NCI-H446 treated with DMSO at 0.1 percent for 48 hours (cell line): ENCODE measurements at regions not wholly inside any gene's neighbourhood (a gene's known extent, or its start where the extent isn't known, plus 50 kb on each side); places are given as distances from the start of the nearest gene placed in this dataset.
"Not testable (repeated sequence)": the region's sequence is repeated elsewhere in the genome, so short reads cannot be mapped to it uniquely, and the experiment has no call there.

Experiments
- DNase-seq: peaks from one replicate; lab custom pipeline; 2025; lab: John Stamatoyannopoulos, UW

- DNase-seq = no peak
These were observed 377.7 kb upstream of the MAF start for GRCh38 chr16:79977940-79978836.

DNA sequence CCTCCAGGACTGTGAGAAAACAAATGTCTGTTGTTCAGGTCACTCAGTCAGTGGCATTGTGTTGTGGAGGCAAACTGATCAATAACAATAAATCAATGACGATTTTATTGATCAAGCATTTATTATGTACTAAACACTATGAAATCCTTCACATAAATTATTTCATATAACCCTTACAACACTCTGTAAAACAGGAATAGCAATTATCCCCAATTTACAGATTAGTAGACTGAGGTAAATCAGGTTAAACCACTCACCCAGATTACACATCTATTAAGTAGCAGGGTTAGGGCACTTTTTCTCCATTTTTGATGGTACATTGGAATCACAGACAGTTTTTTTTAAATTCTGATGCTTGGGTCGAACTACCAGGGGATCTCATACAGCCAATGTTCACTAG is 372.8 kb upstream of the MAF start:
- no peak for DNase-seq

DNA sequence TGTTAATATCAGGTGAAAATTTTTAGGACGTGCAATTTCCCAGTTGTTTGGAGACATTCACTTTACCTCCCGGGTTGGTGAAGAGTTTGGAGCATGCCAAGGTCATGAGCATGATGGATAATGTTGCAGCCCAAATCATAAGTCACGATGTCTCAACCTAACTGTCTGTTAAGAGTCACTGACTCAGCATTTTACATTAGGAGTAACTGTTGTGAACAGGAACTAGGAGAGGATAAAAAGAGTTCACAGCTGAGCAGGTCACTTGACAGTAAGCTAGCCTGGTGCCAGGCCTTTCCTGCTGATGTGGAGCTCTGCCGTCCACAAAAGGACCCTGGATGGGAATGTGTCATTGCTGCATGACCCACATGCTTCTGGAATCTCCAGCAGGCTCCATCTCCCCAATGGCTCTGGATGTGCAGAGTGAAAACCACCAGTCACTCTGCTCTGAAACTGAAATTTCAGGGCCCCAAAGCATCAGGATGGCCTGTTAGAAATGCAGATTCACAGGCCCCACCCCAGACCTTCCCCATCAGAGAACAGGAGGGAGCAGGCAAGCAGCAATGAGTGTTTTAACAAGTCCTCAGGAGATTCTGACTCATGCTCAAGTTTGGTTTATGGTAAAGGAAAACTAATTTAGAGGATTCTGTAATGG is 371.6 kb upstream of the MAF start:
- no peak for DNase-seq

DNA sequence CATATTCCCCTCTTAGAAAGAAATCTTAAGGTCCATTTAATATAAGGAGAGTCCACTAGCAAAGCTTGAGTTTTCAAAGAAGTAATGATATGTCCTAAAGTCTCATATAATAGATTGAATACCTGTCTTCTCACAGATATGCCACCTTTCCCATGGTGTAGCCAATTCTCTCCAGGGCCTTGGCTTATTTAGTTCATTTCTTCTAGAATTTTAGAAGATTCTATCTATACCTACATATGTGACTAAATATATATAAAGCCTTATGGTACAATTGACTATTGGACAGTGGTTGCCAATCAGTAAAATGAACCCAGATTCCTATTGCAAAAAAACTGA is 370.7 kb upstream of the MAF start:
- no peak for DNase-seq

GRCh38 chr16:79970551-79971236 is 370.2 kb upstream of the MAF start:
- DNase-seq = no peak

- no peak for DNase-seq
These were observed 369.6 kb upstream of the MAF start for GRCh38 chr16:79970087-79970486.

DNA sequence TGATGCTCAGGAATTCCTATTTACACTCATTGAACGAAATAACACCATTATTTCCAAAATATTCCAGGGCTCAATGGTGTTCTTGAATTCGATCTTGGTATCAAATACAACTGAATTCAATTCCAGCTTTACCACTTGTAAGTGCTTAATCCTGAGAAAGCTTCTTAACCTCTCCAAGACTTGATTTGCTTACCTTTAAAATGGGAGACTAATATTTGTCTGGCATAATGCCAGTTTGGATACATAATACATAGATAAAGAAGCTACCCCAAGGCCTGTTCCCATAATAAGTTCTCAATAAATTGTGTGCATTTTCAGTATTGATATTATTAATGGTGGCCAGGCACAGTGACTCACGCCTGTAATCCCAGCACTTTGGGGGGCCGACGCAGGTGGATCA is 368.9 kb upstream of the MAF start:
- DNase-seq = no peak

DNA sequence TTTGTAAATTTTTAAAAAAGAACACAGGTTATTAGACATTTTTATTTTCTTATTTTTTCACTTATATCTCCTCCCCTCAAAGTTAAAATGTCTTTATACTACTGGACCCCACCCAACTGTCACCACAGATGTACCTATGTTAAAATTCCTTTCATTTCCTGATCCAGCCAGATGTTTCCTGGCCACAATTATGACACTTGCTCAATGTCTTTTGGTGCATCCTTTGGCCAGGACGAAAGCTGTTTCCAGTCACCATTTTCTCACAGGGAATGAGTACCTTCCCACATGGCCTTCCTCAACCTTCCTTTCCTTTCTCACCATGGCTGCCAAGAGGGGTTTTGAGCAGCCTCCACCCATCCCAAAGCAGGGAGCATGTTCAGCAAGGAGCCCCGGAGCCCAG is 365.7 kb upstream of the MAF start:
- no peak for DNase-seq

DNA sequence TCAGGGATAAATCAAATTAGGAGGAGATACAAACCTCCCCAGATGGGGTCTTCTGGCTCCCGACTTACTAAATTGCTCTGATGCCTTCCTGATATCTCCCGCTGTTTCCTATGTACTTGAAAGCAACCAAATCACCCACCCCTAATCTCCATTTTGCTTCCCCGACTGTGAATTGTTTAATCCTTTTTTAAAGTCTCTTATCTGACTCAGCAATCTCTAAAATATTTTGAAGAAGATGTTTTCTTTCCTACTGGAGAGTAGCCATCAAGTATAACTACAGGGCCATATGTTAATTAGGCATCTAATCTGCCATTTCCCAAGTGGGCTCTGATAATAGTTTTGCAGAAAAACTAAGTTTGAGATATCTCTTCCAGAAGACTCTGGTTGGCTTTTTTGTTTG is 365.2 kb upstream of the MAF start:
- DNase-seq = no peak

- DNase-seq = no peak
These were observed 363.6 kb upstream of the MAF start for GRCh38 chr16:79964104-79964503.

DNA sequence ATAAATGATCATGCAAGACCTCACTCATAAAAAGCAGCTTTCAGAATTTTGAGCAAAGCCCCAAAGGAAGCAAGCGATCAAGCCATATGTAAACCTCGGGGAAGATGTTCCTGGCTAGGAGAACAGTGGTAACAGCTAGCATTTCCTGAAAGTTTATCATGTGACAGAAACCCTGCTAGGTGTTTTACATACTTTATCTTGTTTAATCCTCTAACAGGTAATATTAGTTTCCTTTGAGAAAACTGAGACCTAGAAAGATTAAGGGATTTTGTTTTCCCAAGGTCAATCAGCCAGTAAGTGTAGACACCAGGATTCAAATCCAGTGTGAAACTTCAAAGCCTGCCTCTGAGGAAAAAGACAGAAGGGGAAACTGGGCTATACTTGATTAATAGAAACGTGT is 362.4 kb upstream of the MAF start:
- no peak for DNase-seq

- DNase-seq = no peak
These were observed 358.7 kb upstream of the MAF start for GRCh38 chr16:79959226-79959625.

DNA sequence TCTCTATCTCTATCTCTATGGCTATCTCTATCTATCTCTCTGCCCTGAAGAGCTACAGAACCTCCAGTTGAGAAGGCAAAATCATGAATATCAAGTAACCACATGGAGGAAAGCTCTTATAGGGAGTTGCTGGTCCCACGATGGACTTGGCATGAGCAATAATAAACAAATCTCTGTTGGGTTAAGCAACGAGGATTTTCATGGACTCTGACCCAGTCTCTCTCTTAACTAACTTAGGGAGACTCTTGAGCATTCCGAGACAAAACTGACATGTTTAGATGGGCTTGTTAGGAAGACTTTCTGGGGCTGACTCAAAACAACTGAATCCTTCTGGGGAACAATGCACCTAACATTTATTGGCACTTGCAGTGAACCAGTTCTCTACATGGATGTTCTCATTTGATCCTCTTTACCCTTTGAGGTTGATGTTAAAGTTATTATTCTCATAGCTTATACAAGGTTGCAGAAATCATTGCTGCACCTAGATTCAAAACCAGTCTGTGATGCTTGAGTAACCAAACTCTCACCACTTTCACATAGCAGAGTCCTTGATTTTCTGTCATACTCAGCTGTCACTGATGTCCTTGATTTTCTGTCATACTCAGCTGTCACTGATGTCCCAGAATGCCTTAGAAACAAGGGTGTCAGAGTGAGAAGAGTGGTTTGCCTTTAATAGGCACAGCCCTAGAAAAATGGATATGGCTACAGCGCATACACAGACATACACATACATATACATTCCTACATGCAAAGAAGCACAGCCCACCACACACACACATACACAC is 354.6 kb upstream of the MAF start:
- DNase-seq = no peak

- DNase-seq = no peak
These were observed 350.6 kb upstream of the MAF start for GRCh38 chr16:79950932-79951719.

DNA sequence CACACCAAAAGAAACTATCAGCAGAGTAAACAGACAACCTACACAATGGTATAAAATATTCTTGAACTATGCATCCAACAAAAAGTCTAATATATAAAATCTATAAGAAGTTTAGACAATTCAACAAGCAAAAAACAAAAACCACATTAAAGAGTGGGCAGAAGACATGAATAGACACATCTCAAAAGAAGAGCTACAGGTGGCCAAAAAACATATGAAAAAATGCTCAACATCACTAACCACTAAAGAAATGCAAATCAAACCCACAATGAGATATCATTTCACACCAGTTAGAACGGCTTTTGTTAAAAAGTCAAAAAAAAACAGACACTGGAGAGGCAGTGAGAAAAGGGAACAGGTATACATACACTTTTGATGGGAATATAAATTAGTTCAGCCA is 348.9 kb upstream of the MAF start:
- DNase-seq = no peak

- no peak for DNase-seq
These were observed 347.2 kb upstream of the MAF start for GRCh38 chr16:79947771-79948170.

- no peak for DNase-seq
These were observed 345.7 kb upstream of the MAF start for GRCh38 chr16:79946252-79946651.

- DNase-seq = peak; percentile 3
These were observed 343.2 kb upstream of the MAF start for GRCh38 chr16:79943736-79944135.

DNA sequence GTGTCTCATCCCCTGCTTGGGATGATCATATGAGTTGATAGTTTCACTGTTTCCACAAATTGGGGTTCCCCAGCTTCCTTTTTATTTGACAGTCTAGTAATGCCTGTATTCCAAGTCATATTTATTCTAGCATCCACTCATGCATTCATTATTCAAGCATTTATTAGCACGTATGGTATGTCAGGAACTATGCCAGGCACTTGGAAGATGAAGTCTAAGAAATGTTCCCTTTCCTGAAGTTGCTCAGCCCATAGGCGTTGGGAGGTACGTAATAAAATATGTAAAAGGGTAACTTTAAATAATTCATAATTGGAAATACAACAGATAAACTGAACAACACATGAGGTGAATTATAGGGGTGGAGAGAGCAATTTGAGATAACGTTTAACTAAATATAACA is 338.0 kb upstream of the MAF start:
- DNase-seq = no peak

DNA sequence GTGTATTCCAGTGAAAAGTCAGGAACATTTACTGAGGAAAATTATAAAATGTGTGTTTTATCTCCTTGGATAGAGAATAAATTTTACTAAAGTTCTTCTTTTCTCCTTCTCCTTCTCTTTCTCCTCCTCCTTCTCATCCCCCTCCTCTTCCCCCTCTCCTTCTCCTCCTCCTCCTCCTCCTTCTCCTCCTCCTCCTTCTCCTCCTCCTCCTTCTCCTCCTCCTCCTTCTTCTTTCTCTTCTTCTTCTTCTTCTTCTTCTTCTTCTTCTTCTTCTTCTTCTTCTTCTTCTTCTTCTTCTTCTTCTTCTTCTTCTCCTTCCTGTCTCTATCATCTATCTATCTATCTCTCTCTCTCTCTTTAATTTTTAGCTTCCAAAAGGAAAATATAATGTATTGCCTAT is 337.1 kb upstream of the MAF start:
- not testable (repeated sequence) for DNase-seq

DNA sequence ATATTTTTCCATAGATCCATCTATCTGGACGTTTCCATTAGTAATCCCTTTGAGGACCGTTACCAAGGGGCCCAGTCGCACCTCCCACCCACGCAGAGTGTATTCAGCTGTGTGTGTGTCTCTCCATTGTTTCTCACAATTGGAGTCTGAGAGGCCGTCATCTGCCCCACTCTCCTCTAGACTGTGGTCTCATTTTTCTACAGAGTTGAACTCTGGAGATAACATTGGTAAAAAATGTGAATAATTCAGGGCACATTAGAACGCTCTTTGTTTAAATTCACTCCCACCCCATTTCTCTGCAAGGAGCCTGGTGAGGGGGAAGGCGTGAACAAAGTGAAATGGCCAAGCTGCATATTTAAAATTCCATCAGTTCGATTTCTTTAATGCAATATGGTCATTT is 333.1 kb upstream of the MAF start:
- no peak for DNase-seq

GRCh38 chr16:79932572-79932971 is 332.0 kb upstream of the MAF start:
- no peak for DNase-seq
